HG03354 (cell line): ENCODE measurements at regions not wholly inside any gene's neighbourhood (a gene's known extent, or its start where the extent isn't known, plus 50 kb on each side); places are given as distances from the start of the nearest gene placed in this dataset.
"Not testable (repeated sequence)": the region's sequence is repeated elsewhere in the genome, so short reads cannot be mapped to it uniquely, and the experiment has no call there.

ENCODE experiments used
- ATAC-seq: cut with Tn5 transposase; IDR thresholded peaks from one replicate; pipeline ENCODE4 v1.9.1; 2021; ENCODE audit warnings: mild to moderate bottlenecking; ENCODE audit not compliant: unreplicated experiment, poor library complexity, severe bottlenecking

DNA sequence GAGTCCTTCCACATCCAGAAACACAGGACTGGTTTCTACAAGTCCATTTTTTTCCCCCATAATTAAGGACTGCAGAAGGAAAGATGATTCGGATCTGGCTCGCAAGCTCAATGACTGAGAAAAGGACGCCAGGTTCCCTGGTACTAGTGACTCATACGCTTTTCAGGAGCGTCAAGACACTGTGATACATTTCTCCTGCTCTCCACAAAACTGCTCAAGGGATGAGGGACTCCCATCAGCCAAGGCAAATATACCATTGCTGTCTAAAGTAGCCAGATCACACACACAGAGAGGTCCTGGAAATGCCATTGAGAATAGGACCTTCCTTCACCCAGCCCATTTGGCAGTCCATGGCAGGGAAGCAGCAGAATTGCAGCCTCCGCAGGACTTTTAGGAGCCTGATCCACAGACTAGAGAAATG lies 253.6 kb upstream of the IRF2BP2 start:
- ATAC-seq: no peak

DNA sequence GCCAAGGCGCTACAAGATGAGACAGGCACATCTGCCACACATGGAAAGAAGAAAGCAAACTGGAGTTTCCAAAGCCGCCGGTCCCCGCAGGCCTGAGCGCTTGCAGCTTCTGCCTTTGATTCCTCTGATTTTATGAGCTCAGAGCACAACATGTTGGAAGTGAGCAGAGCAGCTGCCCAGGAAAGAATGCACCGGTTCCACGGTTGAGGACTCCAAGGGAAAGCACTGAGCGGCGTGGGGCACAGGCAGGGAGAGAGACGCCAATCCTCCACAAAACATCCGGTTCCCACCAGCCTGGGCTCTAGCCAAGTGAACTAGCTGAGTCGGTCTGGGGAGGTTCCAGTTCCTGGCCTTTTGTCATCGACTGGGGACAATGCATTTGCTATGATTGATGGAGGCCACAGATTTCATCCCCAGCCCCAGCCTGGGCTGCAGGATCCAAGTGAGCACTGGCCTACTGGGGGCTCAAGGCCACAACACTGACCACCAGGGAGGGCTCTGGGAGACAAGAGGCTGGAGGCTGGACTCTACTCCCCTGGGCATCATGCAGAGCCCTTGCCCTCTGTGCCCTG lies 253.1 kb upstream of the IRF2BP2 start:
- no peak for ATAC-seq

DNA sequence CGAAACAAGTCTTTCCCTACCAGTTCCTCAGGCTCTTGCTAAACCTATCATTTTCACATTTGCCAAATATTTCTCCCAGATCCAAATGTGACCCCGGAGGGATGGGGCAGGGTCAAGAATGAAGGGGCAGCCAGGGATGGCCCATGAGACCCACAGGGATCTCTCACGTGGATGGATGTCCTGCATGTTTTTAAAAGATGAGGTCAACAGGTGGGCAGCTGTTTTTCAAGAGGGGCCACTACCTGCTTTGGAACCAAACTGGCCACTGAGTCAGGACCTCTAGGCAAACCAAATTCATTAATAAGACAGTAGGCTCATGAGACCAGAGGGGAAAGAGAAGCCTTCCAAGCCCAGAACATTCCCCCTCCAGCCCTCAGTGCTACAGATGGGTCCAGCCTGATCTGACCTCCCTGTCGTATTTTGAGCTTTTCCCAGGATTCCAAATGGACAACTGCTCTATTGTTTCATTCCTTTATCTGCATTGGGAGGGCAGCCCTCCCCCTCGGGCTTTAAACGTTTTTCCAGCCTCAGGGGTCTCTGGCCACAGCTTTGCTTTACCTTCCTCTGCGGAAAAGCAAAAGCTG lies 252.5 kb upstream of the IRF2BP2 start:
- no peak for ATAC-seq

DNA sequence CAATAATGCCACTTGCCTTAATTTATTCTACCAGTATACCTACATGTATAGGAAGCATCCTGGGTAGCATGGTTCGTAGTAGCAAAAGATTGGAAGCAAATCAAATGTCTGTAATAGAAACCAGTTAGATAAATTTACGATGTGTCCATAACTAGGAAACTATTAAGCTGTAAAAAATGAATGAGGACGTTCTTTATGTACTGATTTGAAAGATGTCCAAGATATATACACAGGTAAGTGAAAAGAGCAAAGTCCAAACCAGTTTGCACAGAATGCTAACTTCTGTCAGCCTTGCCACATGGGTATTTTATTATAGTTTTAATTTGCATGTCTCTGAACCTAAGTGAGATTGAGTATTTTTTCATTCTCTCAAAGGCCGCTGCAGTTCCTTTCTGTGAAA lies 251.8 kb upstream of the IRF2BP2 start:
- no peak for ATAC-seq

DNA sequence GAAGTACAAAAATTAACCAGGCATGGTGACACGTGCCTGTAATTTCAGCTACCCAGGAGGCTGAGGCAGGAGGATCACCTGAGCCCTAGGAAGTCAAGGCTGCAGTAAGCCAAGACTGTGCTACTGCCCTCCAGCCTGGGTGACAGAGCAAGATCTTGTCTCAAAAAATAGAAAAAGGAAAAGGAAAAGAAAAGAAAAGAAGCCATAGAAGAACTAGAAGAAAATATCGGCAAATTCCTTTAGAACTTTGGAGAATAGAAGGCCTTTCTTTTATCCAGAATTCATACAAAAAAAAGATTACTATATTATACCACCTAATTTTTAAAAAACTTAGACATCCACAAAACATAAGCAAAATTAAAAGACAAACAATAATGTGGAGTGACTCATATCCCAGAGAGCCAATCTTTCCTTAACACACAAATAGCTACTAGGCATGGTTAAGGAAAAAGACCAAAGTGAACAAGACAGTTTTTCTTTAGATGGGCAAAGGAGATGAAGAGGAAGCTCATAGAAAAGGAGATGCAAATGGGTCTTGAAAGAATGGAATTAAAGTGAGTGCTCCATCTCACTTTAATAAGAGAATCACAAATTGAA lies 251.1 kb upstream of the IRF2BP2 start:
- no peak for ATAC-seq

DNA sequence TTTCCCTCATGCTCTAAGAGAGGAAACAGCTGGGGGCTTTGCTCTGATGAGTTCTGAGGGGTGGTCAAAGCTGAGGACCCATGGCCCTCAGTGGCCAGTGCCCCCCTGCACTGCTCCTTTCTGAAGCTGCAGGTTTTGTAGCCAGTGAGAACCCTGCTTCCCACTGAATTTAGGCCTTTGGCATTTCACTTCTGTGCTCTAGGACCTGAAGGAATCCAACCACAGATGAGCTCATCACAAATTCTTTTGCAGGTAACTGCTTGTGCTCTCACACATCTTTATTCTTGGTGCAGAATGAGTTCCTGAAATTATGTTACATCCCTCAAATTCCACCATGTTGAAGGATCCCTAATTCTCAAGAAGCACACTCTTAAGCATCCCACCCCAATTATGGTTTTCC lies 248.7 kb upstream of the IRF2BP2 start:
- no peak for ATAC-seq

DNA sequence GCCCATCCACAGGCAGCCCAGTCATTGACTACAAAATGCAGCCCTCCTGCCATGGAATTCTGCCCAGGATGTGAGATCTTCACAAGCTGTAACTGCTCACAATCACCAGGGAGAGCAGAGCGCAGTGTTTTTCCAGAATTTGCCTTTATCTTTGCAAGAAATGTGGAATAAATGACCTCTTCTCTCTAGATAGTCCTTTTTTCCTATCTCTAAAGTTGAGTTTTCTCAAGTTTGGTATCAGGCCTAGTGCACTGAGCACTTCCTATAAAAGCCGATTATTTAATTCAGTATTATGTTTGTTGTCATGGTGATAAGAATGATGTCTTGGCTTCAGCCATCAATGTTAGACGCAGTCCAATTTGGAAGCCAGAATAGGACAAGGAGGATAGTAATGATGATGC lies 246.9 kb upstream of the IRF2BP2 start:
- no peak for ATAC-seq

DNA sequence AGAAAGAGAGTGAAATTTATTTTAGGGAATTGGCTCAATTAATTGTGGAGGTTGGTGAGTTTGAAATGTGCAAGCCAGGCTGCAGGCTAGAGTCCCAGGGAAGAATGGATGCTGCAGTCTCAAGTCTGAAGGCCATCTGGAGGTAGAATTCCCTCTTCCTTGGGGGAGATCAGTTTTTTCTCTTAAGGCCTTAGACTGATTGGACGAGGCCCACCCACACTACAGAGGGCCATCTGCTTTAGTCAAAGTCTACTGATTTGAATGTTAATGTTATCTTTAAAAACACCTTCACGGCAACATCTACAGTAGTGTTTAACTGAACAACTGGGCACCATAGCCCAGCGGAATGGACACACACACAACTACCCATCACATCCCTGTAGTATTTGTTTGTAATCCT lies 245.9 kb upstream of the IRF2BP2 start:
- no peak for ATAC-seq

DNA sequence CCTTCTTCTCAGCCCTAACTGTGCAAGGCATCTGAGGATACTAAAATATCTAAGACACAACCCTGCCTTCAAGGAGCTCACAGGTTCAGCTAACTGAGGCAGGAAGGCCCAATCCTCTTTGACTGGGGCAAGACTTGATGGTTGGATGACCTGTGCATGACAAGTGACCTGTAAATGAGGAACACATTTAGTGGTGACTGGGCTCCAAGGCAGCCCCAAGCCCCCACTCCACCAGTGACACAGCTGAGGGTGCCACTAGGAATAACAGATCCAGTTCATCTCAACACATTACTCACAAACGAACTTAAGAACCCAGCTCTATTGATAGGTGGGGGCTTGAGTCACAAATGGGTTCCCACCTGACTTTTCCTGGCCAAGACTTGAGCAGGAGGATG lies 244.7 kb upstream of the IRF2BP2 start:
- ATAC-seq: no peak

DNA sequence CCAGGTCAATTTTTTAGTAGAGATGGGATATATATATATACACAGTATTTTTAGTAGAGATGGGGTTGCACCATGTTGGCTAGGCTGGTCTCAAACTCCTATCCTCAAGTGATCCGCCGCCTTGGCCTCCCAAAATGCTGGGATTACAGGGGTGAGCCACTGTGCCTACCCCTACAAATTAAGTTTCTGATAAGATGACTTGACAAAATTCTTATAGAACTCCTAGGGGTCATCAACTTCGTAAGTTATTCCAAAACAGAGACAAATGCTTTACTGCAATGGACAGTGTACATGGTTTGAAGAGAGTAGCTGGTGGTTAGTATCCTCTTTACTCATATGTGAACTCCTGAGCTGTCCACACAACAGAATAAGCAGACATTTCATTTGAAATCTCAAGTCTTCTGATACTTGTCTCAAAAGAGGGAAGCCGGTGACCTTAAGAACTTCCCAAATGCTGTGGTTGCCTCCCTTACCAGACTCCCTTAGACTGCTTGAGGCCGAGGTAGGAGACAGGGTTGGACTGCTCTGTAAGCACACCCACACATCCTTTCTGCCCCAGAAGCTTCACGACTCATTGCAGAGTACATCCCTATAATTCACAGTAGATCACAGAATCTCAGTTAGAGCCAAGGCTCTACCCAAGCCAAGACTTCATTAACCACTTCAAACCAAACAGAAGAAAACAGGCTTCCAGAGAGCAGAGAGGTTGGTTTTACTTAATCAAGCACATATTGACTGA lies 244.1 kb upstream of the IRF2BP2 start:
- ATAC-seq: no peak

DNA sequence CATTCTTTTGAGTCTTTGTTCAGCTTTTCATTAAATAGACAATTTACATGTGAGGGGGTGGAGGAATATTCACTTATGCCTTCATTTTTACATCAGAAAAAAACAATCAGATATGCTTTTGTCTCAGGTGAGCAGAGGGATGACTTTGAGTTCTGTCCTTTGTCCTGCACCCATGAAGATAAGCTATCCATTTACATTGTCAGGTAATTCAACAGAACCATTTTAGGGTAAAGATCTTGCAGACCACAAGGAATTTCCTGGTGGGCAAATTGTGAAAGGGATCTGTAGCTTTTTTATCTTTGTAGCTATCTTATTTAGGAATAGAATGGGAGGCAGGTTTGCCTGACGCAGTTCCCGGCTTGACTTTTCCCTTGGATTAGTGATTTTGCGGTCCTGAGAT lies 242.7 kb upstream of the IRF2BP2 start:
- ATAC-seq: no peak

DNA sequence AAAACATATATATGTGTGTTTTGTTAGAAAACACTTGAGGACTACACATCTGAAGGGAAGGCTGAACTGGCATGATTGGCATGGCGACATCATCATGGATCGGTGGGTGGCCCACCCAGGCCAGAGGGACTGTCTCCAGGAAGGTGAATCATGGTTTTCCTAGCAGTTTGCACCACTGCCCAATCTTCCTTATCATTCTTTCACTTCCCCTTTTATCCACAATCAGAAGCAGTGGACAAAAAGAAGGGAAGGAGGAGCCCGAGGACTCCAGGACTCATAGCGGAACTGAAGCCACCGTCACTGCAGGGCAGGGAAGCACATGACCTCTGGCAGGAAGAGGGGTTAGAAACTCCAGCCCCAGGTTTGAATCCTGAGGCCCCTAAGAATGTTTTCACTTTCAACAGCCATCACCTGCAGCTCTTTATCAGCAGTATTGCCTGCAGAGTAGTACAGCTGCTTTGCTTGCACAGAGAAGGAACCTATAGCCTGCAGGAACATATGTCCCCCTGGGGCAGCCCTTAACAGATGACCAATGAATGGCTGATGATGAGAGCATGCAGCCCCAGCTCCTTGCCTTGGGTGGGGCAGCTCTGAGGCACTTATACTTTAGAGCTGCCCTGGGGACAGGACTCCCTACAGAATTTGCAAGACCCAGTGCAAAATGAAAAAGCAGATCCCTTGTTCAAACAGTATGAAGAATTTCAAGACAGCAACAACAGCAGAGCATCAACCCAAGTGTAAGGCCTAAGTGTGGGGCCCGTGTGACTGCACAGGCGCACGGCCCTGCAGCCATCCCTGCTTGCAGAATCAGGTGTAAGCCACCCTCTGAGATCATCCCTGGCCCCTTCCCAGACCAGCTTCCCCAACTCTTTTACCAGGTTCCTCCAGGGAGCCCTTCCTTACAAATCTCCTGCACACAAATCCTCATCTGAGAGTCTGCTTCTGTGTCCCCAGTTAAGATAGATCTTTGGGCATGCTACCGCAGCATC lies 241.8 kb upstream of the IRF2BP2 start:
- ATAC-seq: peak; percentile 63

DNA sequence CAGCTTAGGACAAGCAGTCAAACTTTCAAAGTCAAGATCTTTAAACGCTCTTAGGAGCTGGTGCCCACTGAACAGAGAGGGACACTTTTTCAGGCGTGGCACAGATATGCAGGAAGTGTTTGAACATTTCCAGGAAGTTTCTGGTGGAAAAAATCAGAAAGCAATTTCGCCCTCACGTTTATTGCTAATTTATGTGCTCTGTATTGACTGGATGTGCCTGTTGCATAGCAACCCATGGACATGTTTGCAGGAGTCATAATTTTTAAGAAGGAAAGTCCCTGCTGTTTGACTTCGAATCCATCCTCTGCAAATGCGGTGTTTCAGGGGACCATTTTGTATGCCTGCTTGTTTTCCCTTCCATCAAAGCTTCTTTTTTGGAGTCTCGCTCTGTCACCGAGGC lies 239.9 kb upstream of the IRF2BP2 start:
- no peak for ATAC-seq

DNA sequence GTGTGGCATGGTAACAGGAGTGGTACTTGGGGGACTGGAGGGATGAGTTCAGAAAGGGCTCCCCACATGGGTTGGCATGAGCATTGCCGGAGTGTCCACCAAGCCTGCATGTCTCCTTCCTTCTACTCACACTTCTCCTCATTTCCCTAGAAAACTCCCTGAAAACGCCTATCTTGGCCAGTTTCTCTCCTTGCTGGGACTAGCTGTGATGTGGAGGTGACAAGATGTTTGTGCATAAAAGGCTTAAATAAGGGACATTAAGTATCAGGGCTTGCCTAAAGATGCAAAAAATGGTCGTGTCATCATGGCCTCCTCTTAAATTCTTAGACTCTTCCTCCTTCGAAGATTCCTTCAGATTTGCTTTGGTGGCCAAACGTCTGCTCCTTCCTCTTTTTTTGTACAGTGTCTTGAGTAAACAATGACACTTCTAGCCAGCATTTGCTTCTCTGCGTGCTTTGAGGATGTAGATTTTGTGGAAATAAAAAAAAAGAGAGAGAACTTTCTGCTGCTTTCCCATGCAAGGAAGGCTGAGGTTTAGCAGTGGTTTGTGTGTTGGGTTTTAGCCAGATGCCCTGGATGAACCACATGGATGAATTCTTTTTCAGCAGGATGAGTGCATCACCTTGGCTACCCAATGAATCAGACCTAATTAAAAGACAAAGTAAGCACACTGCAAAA lies 239.1 kb upstream of the IRF2BP2 start:
- no peak for ATAC-seq

DNA sequence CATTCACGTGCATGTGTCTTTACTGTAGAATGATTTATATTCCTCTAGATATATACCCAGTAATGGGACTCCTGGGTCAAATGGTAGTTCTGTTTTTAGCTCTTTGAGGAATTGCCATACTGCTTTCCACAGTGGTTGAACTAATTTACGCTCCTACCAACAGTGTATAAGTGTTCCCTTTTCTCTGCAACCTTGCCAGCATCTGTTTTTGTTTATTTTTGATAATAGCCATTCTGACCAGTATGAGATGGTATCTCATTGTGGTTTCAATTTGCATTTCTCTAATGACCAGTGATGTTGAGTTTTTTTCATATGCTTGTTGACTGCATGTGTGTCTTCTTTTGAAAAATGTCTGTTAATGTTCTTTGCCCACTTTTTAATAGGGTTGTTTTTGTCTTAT lies 236.8 kb upstream of the IRF2BP2 start:
- ATAC-seq: not testable (repeated sequence)

DNA sequence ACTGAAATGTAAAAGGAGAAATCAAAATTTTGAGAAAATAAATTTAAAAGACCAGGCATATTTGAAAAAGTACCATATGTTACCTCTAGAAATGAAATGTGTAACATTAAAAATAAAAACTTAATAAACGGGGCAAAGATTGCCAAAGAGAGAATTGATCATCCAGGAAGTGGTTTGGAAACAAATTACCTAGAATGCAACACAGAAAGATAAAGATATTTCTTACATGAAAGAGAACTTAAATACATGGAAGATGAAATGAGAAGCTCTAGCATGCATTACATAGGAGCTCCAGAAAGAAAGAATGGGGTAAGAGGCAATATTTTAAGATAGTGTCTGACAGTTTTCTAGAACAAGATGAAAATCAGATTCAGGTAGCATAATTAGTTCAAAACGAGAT lies 235.9 kb upstream of the IRF2BP2 start:
- ATAC-seq: no peak

DNA sequence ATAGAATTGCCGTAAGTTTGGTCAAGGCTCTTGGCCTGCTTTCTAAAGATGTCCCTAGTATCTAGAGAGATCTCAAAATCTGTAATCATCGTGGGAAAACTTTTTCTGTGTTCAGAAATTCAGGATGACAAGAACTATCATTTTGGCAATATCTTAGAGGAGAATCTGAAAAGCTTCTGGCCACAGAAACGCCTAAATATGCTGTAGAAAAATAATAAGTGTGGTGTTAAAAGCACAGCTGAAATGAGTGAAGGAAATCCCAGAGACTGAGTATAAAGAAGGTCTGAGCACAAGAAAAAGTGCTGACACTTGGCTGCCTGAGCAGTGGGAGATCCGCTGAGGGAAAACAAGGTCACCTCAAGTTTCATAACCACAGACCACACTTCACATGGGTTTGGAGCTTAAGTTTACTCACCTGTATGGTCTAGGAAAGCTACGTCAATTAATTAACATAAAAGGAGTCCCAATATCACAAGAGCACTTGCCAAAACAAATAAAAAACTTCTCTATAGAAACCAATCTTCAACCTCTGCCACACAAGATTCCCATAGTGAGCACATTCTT lies 235.2 kb upstream of the IRF2BP2 start:
- ATAC-seq: no peak

DNA sequence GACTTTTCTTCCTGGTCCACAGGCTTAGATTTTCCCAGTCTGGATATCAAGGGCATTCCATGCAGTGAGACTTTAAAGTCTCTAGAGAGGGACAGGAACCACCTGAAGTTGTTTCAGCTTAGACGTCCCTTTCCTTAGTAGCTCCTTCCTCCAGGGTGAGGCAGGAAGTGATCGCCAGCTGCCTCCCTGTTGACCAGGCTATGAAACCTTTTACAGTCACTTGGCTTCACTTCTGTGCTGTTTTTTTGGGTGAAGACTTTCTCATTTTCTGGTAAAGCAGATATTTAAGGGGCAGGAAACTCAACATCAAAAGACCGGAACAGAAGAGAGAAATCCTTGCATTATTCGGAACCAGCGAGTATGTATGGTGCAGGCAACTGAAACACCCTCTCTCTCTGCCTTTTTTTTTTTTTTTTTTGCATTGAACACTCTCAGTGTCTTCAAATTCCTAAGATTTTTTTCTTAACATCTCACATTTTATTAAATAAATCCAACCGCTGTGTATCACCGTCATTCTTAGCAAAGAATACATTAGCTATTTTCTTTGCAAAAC lies 234.6 kb upstream of the IRF2BP2 start:
- no peak for ATAC-seq

DNA sequence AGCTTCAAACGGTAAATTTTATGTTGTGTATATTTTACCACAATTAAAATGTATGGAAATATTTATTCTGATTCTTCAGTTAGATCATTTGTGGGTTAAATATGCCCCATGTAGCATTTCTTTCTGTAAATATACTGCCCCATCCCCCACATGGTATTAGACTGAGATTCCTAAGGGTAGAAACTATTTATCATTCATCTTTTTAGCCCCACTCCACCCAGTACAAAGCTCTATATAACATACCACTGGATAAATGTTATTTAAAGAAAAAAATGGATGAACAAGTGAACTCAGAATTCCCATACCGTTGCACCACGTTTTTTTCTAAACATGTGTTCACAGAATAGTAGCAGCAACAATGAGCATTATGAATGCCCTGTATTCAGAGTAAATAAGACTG lies 234.0 kb upstream of the IRF2BP2 start:
- no peak for ATAC-seq
